Natural killer cell (primary cell): ENCODE measurements at regions not wholly inside any gene's neighbourhood (a gene's known extent, or its start where the extent isn't known, plus 50 kb on each side); places are given as distances from the start of the nearest gene placed in this dataset.
A peak's percentile ranks its signal among the peaks of the same experiment; 100 is the strongest.

Experiments used
- ATAC-seq, 3 donors: fragments of 150-1000 bp in 2 of 3; fragments of 200-7000 bp in 1 of 3; cut with Tn5 transposase; 1 replicate in 1 of 3; 2 replicates in 2 of 3; pipeline ENCODE4 v1.10.0; 2021; ENCODE audit warnings: mild to moderate bottlenecking in 2 of 3, moderate library complexity in 2 of 3
- DNase-seq, 2 donors: peaks; one replicate each; pipeline versions ENCODE4 v3.0.0 to v3.0.0-alpha.2; 2013 to 2021; ENCODE audit warnings: mixed read lengths in 1 of 2
- H3K27ac ChIP-seq: one replicate; pipeline ENCODE4 v1.5.1; 2013; ENCODE audit warnings: mild to moderate bottlenecking, low read length
- H3K27me3 ChIP-seq: one replicate; pipeline ENCODE4 v1.6.1; 2013; ENCODE audit warnings: low read length; ENCODE audit not compliant: control insufficient read depth, insufficient read depth
- H3K36me3 ChIP-seq: one replicate; pipeline ENCODE4 v1.6.1; 2013; ENCODE audit warnings: low read length; ENCODE audit not compliant: control insufficient read depth, insufficient read depth
- H3K4me1 ChIP-seq: one replicate; pipeline ENCODE4 v1.6.1; 2013; ENCODE audit warnings: low read length; ENCODE audit not compliant: control insufficient read depth, insufficient read depth
- H3K4me3 ChIP-seq: one replicate; pipeline ENCODE4 v1.5.1; 2013; ENCODE audit warnings: low read length
- H3K9me3 ChIP-seq: one replicate; pipeline ENCODE4 v1.6.1; 2013; ENCODE audit warnings: low read length; ENCODE audit not compliant: control insufficient read depth, insufficient read depth
- H3K27ac Mint-ChIP-seq, 2 donors: one replicate each; pipeline ENCODE4 v1.8.0; 2022; ENCODE audit warnings: mild to moderate bottlenecking in 2 of 2, mixed read lengths in 2 of 2, moderate library complexity in 1 of 2
- H3K27me3 Mint-ChIP-seq, 2 donors: one replicate each; pipeline ENCODE4 v1.8.0; 2022; ENCODE audit warnings: low read depth in 2 of 2, mixed read lengths in 2 of 2
- H3K36me3 Mint-ChIP-seq: one replicate; pipeline ENCODE4 v1.8.0; 2022; ENCODE audit warnings: mixed read lengths
- H3K4me1 Mint-ChIP-seq, 2 donors: one replicate each; pipeline ENCODE4 v1.8.0; 2022; ENCODE audit warnings: mixed read lengths in 2 of 2
- H3K4me3 Mint-ChIP-seq: one replicate; pipeline ENCODE4 v1.8.0; 2022; ENCODE audit warnings: mild to moderate bottlenecking, moderate library complexity, mixed read lengths
- H3K9me3 Mint-ChIP-seq, 2 donors: one replicate each; pipeline ENCODE4 v1.8.0; 2022; ENCODE audit warnings: mixed read lengths in 2 of 2
- CTCF ChIP-seq: fragments of 200-600 bp; IDR thresholded peaks from one replicate; pipeline ENCODE4 v1.8.0; 2022; ENCODE audit warnings: antibody characterized with exemption
- WGBS: methylation state at CpG from one replicate; pipeline ENCODE4 v1.1.7; 2013; ENCODE audit warnings: missing lambda C conversion rate; ENCODE audit not compliant: insufficient coverage; 5-methylcytosine and 5-hydroxymethylcytosine counted together
- intact Hi-C: fragments of 100-400 bp; cut with micrococcal nuclease; formaldehyde crosslinking; loops from one replicate; pipeline ENCODE4 v1.14.2; 2022

GRCh38 chr13:66180836-66181235 lies 1049.3 kb downstream of the PCDH9 start:
- H3K36me3 Mint-ChIP-seq, result no peaks in the 10 kb centered on the region
- Histone ChIP-seq H3K4me3 (no peak overlapping the region), H3K4me1 (no peaks in the 10 kb centered on the region), H3K9me3 (no peaks in the 10 kb centered on the region), H3K27ac (no peak overlapping the region), H3K36me3 (no peaks in the 10 kb centered on the region), H3K27me3 (no peaks in the 10 kb centered on the region)
- no peaks in the 10 kb centered on the region for H3K9me3 Mint-ChIP-seq
- no peak overlapping the region for H3K27ac Mint-ChIP-seq
- intact Hi-C loops, result no loop called here
- TF ChIP-seq CTCF, result no peak
- 88% methylated on average over 2 of the region's 2 CpGs for WGBS
- no peak overlapping the region for H3K4me3 Mint-ChIP-seq
- DNase-seq, result no peak
- peaks cover 0 to 12% of the 10 kb centered on the region in 2 donors for H3K4me1 Mint-ChIP-seq
- H3K27me3 Mint-ChIP-seq, result no peaks in the 10 kb centered on the region
- no peak for ATAC-seq

- Histone ChIP-seq H3K4me3 (no peak overlapping the region), H3K4me1 (no peaks in the 10 kb centered on the region), H3K27ac (no peak overlapping the region), H3K36me3 (no peaks in the 10 kb centered on the region), H3K9me3 (no peaks in the 10 kb centered on the region), H3K27me3 (no peaks in the 10 kb centered on the region)
- Mint-ChIP-seq H3K4me1 (no peaks in the 10 kb centered on the region), H3K27ac (no peak overlapping the region), H3K27me3 (no peaks in the 10 kb centered on the region), H3K4me3 (no peak overlapping the region), H3K9me3 (no peaks in the 10 kb centered on the region), H3K36me3 (no peaks in the 10 kb centered on the region)
- no peak for ATAC-seq
- intact Hi-C loops, result no loop called here
- no peak for TF ChIP-seq CTCF
- DNase-seq, result no peak
- 78% methylated on average over 1 of the region's 1 CpG for WGBS
These were observed 1058.2 kb downstream of the PCDH9 start for GRCh38 chr13:66171920-66172319.

GRCh38 chr13:66162470-66162869 lies 1067.7 kb downstream of the PCDH9 start:
- Histone ChIP-seq H3K27ac (no peak overlapping the region), H3K27me3 (no peaks in the 10 kb centered on the region), H3K36me3 (no peaks in the 10 kb centered on the region), H3K4me1 (peaks cover 9% of the 10 kb centered on the region), H3K4me3 (no peak overlapping the region), H3K9me3 (no peaks in the 10 kb centered on the region)
- peak; percentile 69 to 98 (median 90) for ATAC-seq
- Mint-ChIP-seq H3K36me3 (no peaks in the 10 kb centered on the region), H3K4me1 (peaks cover 30 to 46% of the 10 kb centered on the region in 2 donors), H3K27me3 (no peaks in the 10 kb centered on the region), H3K9me3 (no peaks in the 10 kb centered on the region), H3K27ac (peak overlapping the region; percentile 49 to 78), H3K4me3 (peak overlapping the region; percentile 82)
- intact Hi-C loops, result no loop called here
- peak; percentile 1 to 28 for DNase-seq
- no peak for TF ChIP-seq CTCF
- 30% methylated on average over 2 of the region's 2 CpGs for WGBS

- peaks cover 2 to 4% of the 10 kb centered on the region in 2 donors for H3K9me3 Mint-ChIP-seq
- no peak overlapping the region for H3K4me3 Mint-ChIP-seq
- H3K27me3 Mint-ChIP-seq, result no peaks in the 10 kb centered on the region
- intact Hi-C loops, result no loop called here
- H3K27me3 ChIP-seq, result no peaks in the 10 kb centered on the region
- H3K4me3 ChIP-seq, result no peak overlapping the region
- H3K4me1 ChIP-seq, result peaks cover 8% of the 10 kb centered on the region
- no peak overlapping the region for H3K27ac ChIP-seq
- H3K36me3 Mint-ChIP-seq, result no peaks in the 10 kb centered on the region
- no peak for ATAC-seq
- H3K36me3 ChIP-seq, result no peaks in the 10 kb centered on the region
- no peak for DNase-seq
- no peak for TF ChIP-seq CTCF
- 91% methylated on average over 5 of the region's 6 CpGs for WGBS
- no peak overlapping the region for H3K27ac Mint-ChIP-seq
- peaks cover 40 to 64% of the 10 kb centered on the region in 2 donors for H3K4me1 Mint-ChIP-seq
- no peaks in the 10 kb centered on the region for H3K9me3 ChIP-seq
These were observed 1070.6 kb downstream of the PCDH9 start for GRCh38 chr13:66159511-66159910.
